NCI-H510A (cell line): ENCODE measurements at regions not wholly inside any gene's neighbourhood (a gene's known extent, or its start where the extent isn't known, plus 50 kb on each side); places are given as distances from the start of the nearest gene placed in this dataset.
"Not testable (repeated sequence)": the region's sequence is repeated elsewhere in the genome, so short reads cannot be mapped to it uniquely, and the experiment has no call there.

Experiments
- DNase-seq: peaks from one replicate; lab custom pipeline; 2025; lab: John Stamatoyannopoulos, UW

- DNase-seq, result no peak
These were observed 344.0 kb downstream of the DSC3 start for GRCh38 chr18:30698571-30698970.

- DNase-seq, result no peak
These were observed 346.3 kb downstream of the DSC3 start for GRCh38 chr18:30696201-30696600.

- DNase-seq, result no peak
These were observed 347.8 kb downstream of the DSC3 start for GRCh38 chr18:30694773-30695172.

- no peak for DNase-seq
These were observed 353.3 kb downstream of the DSC3 start for GRCh38 chr18:30689216-30689615.

- DNase-seq, result no peak
These were observed 355.0 kb downstream of the DSC3 start for GRCh38 chr18:30687501-30687900.

GRCh38 chr18:30684825-30685481 lies 357.6 kb downstream of the DSC3 start:
- no peak for DNase-seq

GRCh38 chr18:30683836-30684235 lies 358.7 kb downstream of the DSC3 start:
- DNase-seq, result no peak

- DNase-seq, result no peak
These were observed 359.9 kb downstream of the DSC3 start for GRCh38 chr18:30682672-30683071.

GRCh38 chr18:30679285-30679930 lies 363.1 kb downstream of the DSC3 start:
- no peak for DNase-seq

- not testable (repeated sequence) for DNase-seq
These were observed 364.7 kb downstream of the DSC3 start for GRCh38 chr18:30677813-30678212.

GRCh38 chr18:30676053-30676480 lies 366.5 kb downstream of the DSC3 start:
- no peak for DNase-seq

GRCh38 chr18:30675493-30675892 lies 367.0 kb downstream of the DSC3 start:
- no peak for DNase-seq

GRCh38 chr18:30675072-30675471 lies 367.5 kb downstream of the DSC3 start:
- no peak for DNase-seq

- DNase-seq, result no peak
These were observed 367.9 kb downstream of the DSC3 start for GRCh38 chr18:30674596-30674995.

GRCh38 chr18:30672439-30672838 lies 370.1 kb downstream of the DSC3 start:
- DNase-seq, result not testable (repeated sequence)

GRCh38 chr18:30658306-30658705 lies 384.2 kb downstream of the DSC3 start:
- no peak for DNase-seq

- no peak for DNase-seq
These were observed 390.2 kb downstream of the DSC3 start for GRCh38 chr18:30652387-30652786.

GRCh38 chr18:30650499-30650898 lies 392.0 kb downstream of the DSC3 start:
- no peak for DNase-seq

GRCh38 chr18:30644158-30644557 lies 398.4 kb downstream of the DSC3 start:
- DNase-seq, result no peak

- no peak for DNase-seq
These were observed 403.2 kb downstream of the DSC3 start for GRCh38 chr18:30639361-30639760.

- no peak for DNase-seq
These were observed 408.3 kb downstream of the DSC3 start for GRCh38 chr18:30634249-30634648.

GRCh38 chr18:30632071-30632698 lies 410.4 kb downstream of the DSC3 start:
- DNase-seq, result no peak

GRCh38 chr18:30625961-30626360 lies 416.6 kb downstream of the DSC3 start:
- DNase-seq, result no peak
